Activated CD4-positive, alpha-beta T cell treated with anti-CD3 and anti-CD28 coated beads, Interleukin-2, amount 50 U/mL, for 16 hours (primary cell): ENCODE measurements at regions not wholly inside any gene's neighbourhood (a gene's known extent, or its start where the extent isn't known, plus 50 kb on each side); places are given as distances from the start of the nearest gene placed in this dataset.
"Not testable (repeated sequence)": the region's sequence is repeated elsewhere in the genome, so short reads cannot be mapped to it uniquely, and the experiment has no call there.

ENCODE experiments used
- DNase-seq: peaks from one replicate; pipeline ENCODE4 v3.0.0-alpha.2; 2020

DNA sequence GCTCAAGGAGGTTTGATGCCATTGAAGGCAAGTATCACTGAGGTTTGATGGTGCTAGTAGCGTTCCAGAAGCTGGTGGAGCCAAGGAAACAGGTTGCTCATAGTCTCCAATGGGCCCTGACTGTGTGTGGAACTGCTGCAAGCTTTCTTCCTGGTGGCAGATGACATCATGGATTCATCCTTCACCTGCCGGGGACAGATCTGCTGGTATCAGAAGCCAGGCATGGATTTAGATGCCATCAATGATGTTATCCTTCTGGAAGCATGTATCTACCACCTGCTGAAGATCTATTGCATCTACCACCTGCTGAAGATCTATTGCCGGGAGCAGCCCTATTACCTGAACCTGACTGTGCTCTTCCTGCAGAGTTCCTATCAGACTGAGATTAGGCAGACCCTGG lies 734.4 kb downstream of the PLA2G4A start:
- DNase-seq: no peak

GRCh38 chr1:187566354-187566753 lies 737.6 kb downstream of the PLA2G4A start:
- no peak for DNase-seq

GRCh38 chr1:187568067-187568466 lies 739.3 kb downstream of the PLA2G4A start:
- no peak for DNase-seq

DNA sequence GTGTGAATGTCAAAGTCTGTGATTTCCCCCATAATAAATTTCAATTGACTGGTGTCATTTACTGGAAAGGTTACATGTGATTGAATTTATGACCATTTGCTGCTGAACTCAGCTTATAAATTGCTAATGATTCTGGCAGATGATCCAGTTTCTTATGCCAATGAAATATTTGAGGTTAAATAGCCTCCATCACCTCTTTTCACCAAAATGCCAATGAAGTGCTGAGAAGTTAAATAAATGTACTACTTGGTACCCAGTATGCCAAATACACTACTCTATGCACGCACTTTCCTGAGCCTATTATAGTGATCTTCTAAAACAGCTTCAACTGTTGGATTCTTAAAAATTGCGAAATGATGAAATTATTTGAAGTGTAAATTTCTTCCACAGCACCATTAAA lies 741.4 kb downstream of the PLA2G4A start:
- no peak for DNase-seq

DNA sequence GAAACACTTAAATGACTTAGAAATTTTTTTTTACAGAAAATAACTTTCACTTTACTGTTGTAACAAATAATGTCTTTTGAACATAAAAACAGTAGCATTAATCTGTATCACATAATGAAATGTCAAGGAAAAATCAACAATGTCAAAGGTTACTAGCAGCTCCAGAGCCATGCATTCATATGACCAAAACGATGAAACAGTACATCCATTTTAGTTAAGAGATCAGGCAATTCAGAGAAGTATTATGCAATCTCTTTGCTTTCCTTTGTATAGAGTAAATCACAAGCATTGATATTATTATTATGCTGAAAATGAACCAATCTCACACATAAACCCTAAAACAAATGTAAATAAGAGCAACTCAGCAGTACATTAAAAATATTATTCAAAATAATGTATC lies 748.9 kb downstream of the PLA2G4A start:
- no peak for DNase-seq

DNA sequence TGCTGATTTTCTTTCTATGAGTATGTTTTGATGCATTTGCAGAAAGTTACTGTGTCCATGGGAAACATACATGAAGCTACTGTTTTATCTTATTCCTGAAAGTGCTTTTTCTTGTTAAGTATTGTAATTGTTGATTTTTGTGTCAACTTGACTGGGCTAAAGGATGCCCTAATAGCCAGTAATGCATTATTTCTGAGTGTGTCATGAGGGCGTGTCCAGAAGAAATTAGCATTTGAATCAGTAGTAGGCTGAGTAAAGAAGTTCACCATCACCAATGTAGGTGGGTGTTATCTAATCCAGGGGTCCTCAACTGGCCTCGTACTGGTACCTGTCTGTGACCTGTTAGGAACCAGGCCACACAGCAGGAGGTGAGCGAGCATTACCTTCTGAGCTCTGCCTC lies 760.2 kb downstream of the PLA2G4A start:
- no peak for DNase-seq

DNA sequence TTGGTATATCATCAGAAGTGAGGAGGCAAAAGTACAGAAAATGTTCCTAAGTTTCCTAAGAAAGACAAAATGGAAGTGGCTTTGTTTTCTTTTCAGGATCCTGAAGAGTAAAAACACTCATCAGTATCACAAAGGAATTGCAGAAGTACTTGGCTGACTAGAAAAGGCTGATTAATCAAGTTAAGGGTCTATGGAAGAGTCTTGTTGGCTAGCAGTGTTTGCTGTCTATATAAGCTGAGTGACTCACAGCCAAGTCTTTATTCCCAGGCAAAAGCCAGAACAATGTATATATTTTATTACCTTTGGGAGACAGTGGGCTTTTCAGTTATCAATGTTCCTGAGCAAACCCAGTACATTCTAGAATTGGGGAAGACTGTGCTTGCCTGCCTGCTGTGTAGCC lies 777.0 kb downstream of the PLA2G4A start:
- DNase-seq: no peak

DNA sequence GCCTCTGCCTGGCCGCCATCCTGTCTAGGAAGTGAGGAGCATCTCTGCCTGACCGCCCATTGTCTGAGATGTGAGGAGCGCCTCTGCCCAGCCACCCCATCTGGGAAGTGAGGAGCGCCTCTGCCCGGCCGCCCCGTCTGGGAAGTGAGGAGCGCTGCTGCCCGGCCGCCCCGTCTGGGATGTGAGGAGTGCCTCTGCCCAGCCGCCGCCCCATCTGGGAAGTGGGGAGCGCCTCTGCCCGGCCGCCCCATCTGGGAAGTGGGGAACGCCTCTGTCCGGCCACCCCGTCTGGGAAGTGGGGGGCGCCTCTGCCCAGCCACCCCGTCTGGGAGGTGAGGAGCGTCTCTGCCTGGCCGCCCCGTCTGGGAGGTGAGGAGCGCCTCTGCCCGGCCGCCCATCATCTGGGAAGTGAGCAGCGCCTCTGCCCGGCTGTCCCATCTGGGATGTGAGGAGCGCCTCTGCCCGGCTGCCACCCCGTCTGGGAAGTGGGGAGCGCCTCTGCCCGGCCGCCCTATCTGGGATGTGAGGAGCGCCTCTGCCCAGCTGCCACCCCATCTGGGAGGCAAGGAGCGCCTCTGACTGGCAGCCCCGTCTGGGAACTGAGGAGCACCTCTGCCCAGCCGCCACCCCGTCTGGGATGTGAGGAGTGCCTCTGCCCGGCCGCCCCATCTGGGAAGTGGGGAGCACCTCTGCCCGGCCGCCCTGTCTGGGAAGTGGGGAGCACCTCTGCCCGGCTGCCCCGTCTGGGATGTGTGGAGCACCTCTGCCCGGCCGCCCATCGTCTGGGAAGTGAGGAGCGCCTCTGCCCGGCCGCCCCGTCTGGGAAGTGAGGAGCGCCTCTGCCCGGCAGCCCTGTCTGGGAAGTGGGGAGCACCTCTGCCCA lies 787.3 kb downstream of the PLA2G4A start:
- not testable (repeated sequence) for DNase-seq

DNA sequence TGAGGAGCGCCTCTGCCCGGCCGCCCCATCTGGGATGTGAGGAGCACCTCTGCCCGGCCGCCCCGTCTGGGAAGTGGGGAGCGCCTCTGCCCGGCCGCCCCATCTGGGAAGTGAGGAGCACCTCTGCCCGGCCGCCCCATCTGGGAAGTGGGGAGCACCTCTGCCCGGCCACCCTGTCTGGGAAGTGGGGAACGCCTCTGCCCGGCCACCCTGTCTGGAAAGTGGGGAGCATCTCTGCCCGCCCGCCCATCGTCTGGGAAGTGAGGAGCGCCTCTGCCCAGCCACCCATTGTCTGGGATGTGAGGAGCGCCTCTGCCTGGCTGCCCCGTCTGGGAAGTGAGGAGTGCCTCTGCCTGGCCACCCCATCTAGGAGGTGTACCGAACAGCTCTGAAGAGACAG lies 788.1 kb downstream of the PLA2G4A start:
- DNase-seq: not testable (repeated sequence)

GRCh38 chr1:187617776-187618175 lies 789.0 kb downstream of the PLA2G4A start:
- DNase-seq: no peak

DNA sequence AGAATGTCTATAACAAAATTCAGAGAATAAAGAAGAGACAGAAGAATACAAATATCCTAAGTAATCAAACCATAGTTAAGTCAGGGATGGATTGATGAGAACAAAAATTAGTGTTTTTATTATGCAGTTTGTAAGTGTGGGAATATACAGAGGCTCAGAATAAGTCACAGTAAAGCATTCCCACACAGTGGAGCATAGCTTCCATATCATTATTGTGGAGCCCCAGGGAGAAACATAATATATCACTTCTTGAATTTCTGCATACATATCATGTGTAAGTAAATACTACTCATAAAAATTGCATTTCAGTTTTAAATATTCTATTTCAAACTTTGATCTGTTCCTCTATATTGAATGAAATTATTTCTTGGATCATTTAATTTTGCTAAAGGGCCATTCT lies 790.4 kb downstream of the PLA2G4A start:
- DNase-seq: no peak

DNA sequence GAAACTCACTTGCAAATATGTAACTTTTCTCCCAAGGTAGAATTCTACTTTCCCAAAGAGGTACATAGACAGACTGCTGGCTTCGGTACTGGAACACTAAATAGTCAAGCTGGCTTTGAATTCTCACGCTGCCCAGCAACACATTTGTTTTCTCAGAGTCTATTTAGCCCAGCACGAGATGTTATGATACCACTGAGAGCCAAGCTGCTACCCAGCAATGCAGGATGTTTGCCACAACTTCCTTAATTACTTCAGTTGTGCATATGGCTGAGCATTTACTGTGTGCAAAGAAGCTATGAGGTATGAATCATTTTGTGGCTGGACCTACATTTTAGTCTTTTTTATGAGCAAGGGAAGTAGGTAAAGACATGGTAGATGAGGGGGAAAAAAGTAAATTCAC lies 793.2 kb downstream of the PLA2G4A start:
- no peak for DNase-seq

GRCh38 chr1:187622545-187622944 lies 793.8 kb downstream of the PLA2G4A start:
- DNase-seq: no peak

- no peak for DNase-seq
Observed at GRCh38 chr1:187624812-187625545, 796.2 kb downstream of the PLA2G4A start.

- DNase-seq: no peak
Observed at GRCh38 chr1:187626056-187626455, 797.3 kb downstream of the PLA2G4A start.

GRCh38 chr1:187627516-187627915 lies 798.8 kb downstream of the PLA2G4A start:
- DNase-seq: no peak

- no peak for DNase-seq
Observed at GRCh38 chr1:187629075-187629474, 800.3 kb downstream of the PLA2G4A start.

- no peak for DNase-seq
Observed at GRCh38 chr1:187630653-187631380, 802.1 kb downstream of the PLA2G4A start.

GRCh38 chr1:187631381-187631675 lies 802.6 kb downstream of the PLA2G4A start:
- no peak for DNase-seq

DNA sequence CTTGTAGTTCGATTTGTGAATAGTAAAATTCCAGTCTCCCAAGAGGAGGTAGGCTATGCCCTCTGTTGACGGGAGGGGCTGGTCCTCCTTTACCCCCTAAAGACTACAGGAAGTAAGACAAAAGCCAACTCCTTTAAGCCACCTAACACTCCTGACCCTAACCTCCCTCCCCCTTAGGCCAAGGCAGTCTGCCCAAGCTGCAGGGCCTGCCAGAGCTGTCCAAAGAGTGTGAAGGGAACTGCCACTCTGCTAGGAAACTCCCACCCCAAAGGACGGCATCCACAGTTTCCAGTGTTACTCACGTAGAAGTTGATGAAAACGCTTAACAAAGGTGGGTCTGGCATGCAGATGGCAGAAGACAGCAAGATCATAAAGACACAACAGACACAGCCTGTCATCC lies 803.2 kb downstream of the PLA2G4A start:
- no peak for DNase-seq

DNA sequence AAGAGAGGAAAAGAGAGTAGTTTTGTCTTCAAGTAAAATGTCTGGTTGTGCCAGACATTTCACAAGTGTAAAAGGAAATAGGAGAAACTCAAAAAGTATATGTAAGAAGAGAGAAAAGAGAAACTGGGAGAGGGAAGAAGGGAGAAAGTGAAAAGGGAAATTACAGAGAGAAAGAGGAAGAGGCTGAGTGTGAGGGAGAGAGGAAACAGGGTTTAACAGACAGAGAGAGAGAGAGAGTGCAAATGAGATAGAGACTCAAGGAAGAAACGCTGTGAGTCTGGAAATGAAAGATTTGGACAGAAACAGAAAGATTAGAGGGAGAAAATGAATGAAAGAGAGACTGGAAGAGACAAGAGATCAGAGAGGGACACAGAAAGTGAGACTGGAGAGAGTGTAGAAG lies 806.2 kb downstream of the PLA2G4A start:
- no peak for DNase-seq

GRCh38 chr1:187638733-187639434 lies 810.1 kb downstream of the PLA2G4A start:
- DNase-seq: no peak

- DNase-seq: no peak
Observed at GRCh38 chr1:187641015-187641414, 812.3 kb downstream of the PLA2G4A start.
